HepG2 (cell line): ENCODE measurements at regions not wholly inside any gene's neighbourhood (a gene's known extent, or its start where the extent isn't known, plus 50 kb on each side); places are given as distances from the start of the nearest gene placed in this dataset.

ENCODE experiments used
- BCLAF1 ChIP-seq: fragments of 450-650 bp; IDR thresholded peaks from 2 replicates; pipeline ENCODE4 v1.6.1; 2017; ENCODE audit warnings: mild to moderate bottlenecking
- CTCF ChIP-seq: sonication (generic); formaldehyde crosslinking; IDR thresholded peaks from 2 replicates; pipeline ENCODE4 v1.5.0; 2020; ENCODE audit warnings: mild to moderate bottlenecking, missing genetic modification reagents, moderate library complexity
- GABPB1 ChIP-seq: IDR thresholded peaks from 2 replicates; pipeline ENCODE4 v1.6.1; 2016; ENCODE audit warnings: mild to moderate bottlenecking, missing genetic modification reagents, moderate library complexity, missing compliant biosample characterization
- HDAC2 ChIP-seq: sonication (generic); formaldehyde crosslinking; IDR thresholded peaks from 2 replicates; pipeline ENCODE4 v1.4.0; 2020; ENCODE audit warnings: missing genetic modification reagents
- ZNF816 ChIP-seq: sonication (generic); formaldehyde crosslinking; IDR thresholded peaks from 2 replicates; pipeline ENCODE4 v1.8.0; 2022; ENCODE audit warnings: missing genetic modification reagents, mild to moderate bottlenecking, borderline replicate concordance

- TF ChIP-seq GABPB1 (CRISPR knock-in tag) = no peak
- no peak for TF ChIP-seq ZNF816 (CRISPR knock-in tag)
- TF ChIP-seq HDAC2 (CRISPR knock-in tag) = no peak
- no peak for TF ChIP-seq BCLAF1
- no peak for TF ChIP-seq CTCF (CRISPR knock-in tag)
Measured at GRCh38 chr14:84029246-84029645, 1500.7 kb upstream of the FLRT2 start.
